LNCaP clone FGC (cell line): ENCODE measurements at regions not wholly inside any gene's neighbourhood (a gene's known extent, or its start where the extent isn't known, plus 50 kb on each side); places are given as distances from the start of the nearest gene placed in this dataset.
A peak's percentile ranks its signal among the peaks of the same experiment; 100 is the strongest.

Experiments used
- DNase-seq: peaks from one replicate; pipeline ENCODE4 v3.0.0-alpha.2; 2011; ENCODE audit warnings: low read depth
- H3K4me3 ChIP-seq: 2 replicates; pipeline ENCODE4 v1.5.1; 2011; ENCODE audit warnings: mild to moderate bottlenecking, low read depth, low read length, control low read depth
- CTCF ChIP-seq: IDR thresholded peaks from 2 replicates; pipeline ENCODE4 v1.5.1; 2012; ENCODE audit warnings: mild to moderate bottlenecking; ENCODE audit not compliant: control insufficient read depth, insufficient read depth; ENCODE audit errors: extremely low read depth

DNA sequence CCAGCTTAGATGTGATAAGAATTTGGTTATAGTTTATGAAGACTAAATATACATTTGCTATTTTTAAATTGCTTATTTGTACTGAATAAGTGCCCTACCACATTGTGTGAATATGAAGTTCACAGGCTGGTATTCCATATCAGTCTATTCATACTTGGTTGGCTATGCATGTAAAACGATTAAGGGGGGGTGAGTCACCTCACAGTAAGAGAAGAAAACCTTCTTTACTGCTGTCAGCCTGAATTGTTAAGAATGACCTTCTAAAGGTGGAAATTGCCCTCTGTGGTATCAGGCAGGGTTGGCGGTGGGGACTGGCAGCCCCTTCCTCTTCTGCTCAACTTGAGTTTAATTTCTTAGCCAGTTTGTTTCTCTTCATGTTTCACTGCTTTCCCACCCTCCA, 127.0 kb upstream of the RPS23 start:
- no peak overlapping the region for H3K4me3 ChIP-seq
- TF ChIP-seq CTCF = no peak
- DNase-seq = no peak

DNA sequence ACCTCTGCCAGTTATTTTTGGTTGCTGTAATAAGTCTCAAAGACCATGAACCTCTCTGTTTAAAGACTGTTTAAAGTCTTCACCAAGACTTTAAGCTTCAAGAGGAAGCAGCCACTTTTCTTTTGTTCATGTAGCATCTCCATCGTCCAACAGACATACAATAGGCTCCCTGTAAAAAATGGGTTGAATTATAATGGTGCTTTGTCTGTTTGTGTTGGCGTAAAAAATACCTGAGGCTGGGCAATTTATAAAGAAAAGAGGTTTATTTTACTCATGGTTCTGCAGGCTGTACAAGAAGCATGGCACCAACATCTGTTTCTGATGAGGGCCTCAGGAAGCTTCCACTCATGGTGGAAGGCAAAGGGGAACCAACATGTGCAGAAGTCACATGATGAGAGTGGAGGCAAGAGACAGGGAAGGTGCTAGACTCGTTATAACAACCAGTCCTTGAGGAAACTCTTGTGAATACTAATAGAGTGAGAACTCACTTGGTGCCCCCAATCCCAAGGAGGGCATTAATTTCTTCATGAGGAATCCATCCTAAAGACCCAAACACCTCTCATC, 126.3 kb upstream of the RPS23 start:
- H3K4me3 ChIP-seq = no peak overlapping the region
- TF ChIP-seq CTCF = no peak
- DNase-seq = no peak

DNA sequence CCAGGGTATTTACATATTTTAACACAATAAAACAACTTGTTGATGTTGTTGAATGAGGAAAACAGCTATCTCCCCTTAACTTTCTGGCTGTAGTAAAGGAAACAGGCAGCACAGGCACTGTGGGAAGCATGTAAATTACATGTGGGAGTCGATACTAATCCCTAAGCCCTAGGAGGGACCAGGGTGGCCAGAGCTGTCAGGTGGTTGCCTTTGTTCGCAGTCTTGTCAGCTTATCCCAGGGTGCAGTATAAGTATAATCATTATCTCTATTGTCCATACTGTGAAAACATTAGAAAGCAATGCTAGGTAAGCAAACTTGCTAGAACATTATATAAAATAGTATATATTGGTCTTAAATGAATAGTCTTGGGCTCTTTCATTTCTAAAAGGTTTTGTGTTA, 125.6 kb upstream of the RPS23 start:
- H3K4me3 ChIP-seq = no peak overlapping the region
- TF ChIP-seq CTCF = no peak
- no peak for DNase-seq

DNA sequence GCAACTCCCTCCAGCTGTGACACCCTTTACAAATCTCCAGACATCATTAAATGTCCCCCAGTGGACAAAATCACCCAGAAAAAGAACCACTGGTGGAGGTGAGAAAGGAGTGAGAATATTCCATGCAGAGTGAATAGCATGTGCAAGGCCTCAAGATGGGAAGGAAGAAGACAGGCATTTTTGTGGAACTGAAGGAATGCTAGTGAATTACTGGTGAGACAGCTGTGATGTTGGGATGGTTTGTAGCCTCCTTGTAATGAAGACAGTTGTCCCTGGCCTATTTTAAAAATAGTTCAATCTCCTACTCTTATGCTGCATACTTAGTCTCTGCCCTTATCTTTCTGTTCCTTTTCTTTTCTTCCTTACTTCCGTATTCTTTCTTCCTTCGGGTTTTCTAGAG, 124.9 kb upstream of the RPS23 start:
- DNase-seq = no peak
- TF ChIP-seq CTCF = no peak
- no peak overlapping the region for H3K4me3 ChIP-seq

DNA sequence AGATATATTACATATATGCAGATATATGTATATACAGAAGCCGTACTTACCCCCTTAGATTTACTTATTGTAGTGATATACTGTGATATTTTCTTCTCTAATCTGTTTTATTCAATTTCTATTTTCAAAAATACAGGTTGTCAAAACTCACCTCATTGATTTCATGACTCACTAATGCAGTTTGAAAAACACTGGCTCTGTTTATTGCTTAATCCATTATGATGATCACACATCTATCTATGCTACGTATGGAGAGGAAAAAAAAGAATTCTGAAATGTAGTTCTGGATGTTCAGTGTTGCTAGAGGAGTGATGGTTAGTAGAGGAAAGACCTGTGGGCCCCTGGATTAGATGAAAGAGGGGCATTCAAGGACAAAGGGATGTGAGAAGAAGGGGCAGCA, 121.0 kb upstream of the RPS23 start:
- TF ChIP-seq CTCF = no peak
- DNase-seq = no peak
- no peak overlapping the region for H3K4me3 ChIP-seq

DNA sequence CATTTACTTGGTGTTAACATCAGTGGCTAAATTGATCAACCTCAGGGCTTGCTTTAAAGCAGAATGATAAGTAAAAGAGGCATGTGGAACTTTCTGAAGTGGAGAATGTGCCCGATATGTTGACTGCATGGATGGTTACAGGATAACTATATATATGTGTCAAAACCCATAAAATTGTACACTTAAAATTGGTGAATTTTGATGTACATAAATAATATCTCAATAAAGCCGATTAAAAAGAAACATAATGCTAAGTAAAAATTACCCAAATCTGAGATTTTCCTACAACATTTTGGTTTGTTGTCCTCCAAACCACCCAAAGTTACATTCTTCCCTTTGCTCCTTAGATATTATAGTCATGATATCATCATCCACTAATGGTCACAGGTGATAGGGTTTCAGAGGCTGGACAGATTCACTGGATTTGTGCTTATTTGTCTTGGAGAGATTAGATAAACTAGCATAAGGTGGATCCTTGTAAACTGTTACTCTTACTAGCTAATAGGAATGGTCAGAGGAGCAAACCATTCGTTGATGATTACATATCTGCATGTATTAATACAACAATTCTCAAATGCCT, 119.7 kb upstream of the RPS23 start:
- H3K4me3 ChIP-seq = no peak overlapping the region
- no peak for TF ChIP-seq CTCF
- no peak for DNase-seq

DNA sequence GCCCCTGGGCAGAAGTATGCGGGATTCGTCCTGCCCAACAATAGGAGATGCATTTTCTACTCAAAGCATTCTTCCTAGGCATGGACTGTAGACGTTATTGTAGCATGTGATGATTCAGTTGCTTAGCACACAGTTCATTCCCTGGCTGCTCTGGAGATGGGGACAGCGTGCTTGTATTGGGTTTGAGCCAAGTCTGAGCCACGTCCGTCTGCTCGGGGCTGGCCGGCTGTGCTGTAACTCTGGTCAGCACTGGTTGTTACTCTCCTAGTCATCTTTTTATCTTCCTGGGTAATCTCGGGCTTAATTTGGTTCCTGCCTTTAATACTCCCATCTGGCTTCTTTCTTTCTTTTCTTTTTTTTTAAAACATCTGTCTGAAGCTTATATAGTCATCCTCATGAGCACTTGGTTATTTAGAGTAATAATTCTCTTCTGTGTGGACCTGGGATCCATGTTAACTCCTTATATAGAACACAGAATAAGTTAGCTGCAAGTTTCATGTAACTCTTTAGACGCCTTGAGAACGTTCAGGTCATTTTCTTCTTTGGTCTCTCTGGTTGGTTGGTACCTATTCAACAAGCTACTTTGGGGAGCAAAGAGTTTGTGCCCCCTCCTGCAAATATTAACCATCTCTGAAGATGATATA, 118.8 kb upstream of the RPS23 start:
- no peak for TF ChIP-seq CTCF
- DNase-seq = peak; percentile 13
- H3K4me3 ChIP-seq = no peak overlapping the region
